Coronary artery (tissue), 2 donors: ENCODE measurements at regions not wholly inside any gene's neighbourhood (a gene's known extent, or its start where the extent isn't known, plus 50 kb on each side); places are given as distances from the start of the nearest gene placed in this dataset.

ENCODE experiments used
- DNase-seq: peaks from one replicate; pipeline ENCODE4 v3.0.0-alpha.2; 2017; ENCODE audit warnings: low spot score
- H3K27ac ChIP-seq, 2 donors: fragments of 200-600 bp; sonication (generic); one replicate each; pipeline ENCODE4 v1.5.1; 2016 to 2019
- H3K4me3 ChIP-seq: fragments of 200-600 bp; sonication (generic); 2 replicates; pipeline ENCODE4 v1.5.1; 2016; ENCODE audit warnings: mild to moderate bottlenecking, moderate library complexity
- CTCF ChIP-seq: fragments of 200-600 bp; sonication (generic); IDR thresholded peaks from one replicate; pipeline ENCODE4 v1.5.1; 2019; ENCODE audit warnings: antibody characterized with exemption

- no peak for DNase-seq
- no peak for TF ChIP-seq CTCF
- Histone ChIP-seq H3K4me3 (no peak overlapping the region), H3K27ac (no peak overlapping the region)
Measured at GRCh38 chr4:117801756-117802155, 232.5 kb upstream of the NDST3 start.

GRCh38 chr4:117811731-117812130, 222.6 kb upstream of the NDST3 start:
- DNase-seq, result no peak
- Histone ChIP-seq H3K27ac (no peak overlapping the region), H3K4me3 (no peak overlapping the region)
- TF ChIP-seq CTCF, result no peak

- TF ChIP-seq CTCF, result no peak
- no peak for DNase-seq
- Histone ChIP-seq H3K4me3 (no peak overlapping the region), H3K27ac (no peak overlapping the region)
Measured at GRCh38 chr4:117814277-117815246, 219.7 kb upstream of the NDST3 start.

- Histone ChIP-seq H3K4me3 (no peak overlapping the region), H3K27ac (no peak overlapping the region)
- no peak for DNase-seq
- TF ChIP-seq CTCF, result no peak
Measured at GRCh38 chr4:117817301-117817700, 217.0 kb upstream of the NDST3 start.

- no peak for TF ChIP-seq CTCF
- DNase-seq, result no peak
- Histone ChIP-seq H3K4me3 (no peak overlapping the region), H3K27ac (no peak overlapping the region)
Measured at GRCh38 chr4:117821834-117822233, 212.5 kb upstream of the NDST3 start.

GRCh38 chr4:117823388-117823787, 210.9 kb upstream of the NDST3 start:
- Histone ChIP-seq H3K4me3 (no peak overlapping the region), H3K27ac (no peak overlapping the region)
- TF ChIP-seq CTCF, result no peak
- no peak for DNase-seq

- no peak for TF ChIP-seq CTCF
- H3K27ac ChIP-seq, result no peak overlapping the region
- no peak for DNase-seq
- no peak overlapping the region for H3K4me3 ChIP-seq
Measured at GRCh38 chr4:117825600-117825999, 208.7 kb upstream of the NDST3 start.
